ENCODE measurements at regions not wholly inside any gene's neighbourhood (a gene's known extent, or its start where the extent isn't known, plus 50 kb on each side); places are given as distances from the start of the nearest gene placed in this dataset.
"Not testable (repeated sequence)": the region's sequence is repeated elsewhere in the genome, so short reads cannot be mapped to it uniquely, and the experiment has no call there.

GRCh38 chrX:144119490-144119889 is 235.6 kb downstream of the UBE2NL start:
- not testable (repeated sequence) for TF ChIP-seq CTCF (IDR thresholded peaks at IDR 0.05)
- TF ChIP-seq, protein P1, sequence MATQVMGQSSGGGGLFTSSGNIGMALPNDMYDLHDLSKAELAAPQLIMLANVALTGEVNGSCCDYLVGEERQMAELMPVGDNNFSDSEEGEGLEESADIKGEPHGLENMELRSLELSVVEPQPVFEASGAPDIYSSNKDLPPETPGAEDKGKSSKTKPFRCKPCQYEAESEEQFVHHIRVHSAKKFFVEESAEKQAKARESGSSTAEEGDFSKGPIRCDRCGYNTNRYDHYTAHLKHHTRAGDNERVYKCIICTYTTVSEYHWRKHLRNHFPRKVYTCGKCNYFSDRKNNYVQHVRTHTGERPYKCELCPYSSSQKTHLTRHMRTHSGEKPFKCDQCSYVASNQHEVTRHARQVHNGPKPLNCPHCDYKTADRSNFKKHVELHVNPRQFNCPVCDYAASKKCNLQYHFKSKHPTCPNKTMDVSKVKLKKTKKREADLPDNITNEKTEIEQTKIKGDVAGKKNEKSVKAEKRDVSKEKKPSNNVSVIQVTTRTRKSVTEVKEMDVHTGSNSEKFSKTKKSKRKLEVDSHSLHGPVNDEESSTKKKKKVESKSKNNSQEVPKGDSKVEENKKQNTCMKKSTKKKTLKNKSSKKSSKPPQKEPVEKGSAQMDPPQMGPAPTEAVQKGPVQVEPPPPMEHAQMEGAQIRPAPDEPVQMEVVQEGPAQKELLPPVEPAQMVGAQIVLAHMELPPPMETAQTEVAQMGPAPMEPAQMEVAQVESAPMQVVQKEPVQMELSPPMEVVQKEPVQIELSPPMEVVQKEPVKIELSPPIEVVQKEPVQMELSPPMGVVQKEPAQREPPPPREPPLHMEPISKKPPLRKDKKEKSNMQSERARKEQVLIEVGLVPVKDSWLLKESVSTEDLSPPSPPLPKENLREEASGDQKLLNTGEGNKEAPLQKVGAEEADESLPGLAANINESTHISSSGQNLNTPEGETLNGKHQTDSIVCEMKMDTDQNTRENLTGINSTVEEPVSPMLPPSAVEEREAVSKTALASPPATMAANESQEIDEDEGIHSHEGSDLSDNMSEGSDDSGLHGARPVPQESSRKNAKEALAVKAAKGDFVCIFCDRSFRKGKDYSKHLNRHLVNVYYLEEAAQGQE (IDR thresholded peaks at IDR 0.05; ENCODE audit: insufficient read depth in 1 of 2, low read depth in 2 of 2, low read length in 1 of 2): not testable (repeated sequence)

Measured in Panc1 (cell line).